Hematopoietic multipotent progenitor cell treated with erythropoietin and hydrocortisone succinate and interleukin-3 and kit ligand, for 6 days (in vitro differentiated cells): ENCODE measurements at regions not wholly inside any gene's neighbourhood (a gene's known extent, or its start where the extent isn't known, plus 50 kb on each side); places are given as distances from the start of the nearest gene placed in this dataset.

Experiments
- DNase-seq: peaks from one replicate; pipeline ENCODE4 v3.0.0-alpha.2; 2015

DNA sequence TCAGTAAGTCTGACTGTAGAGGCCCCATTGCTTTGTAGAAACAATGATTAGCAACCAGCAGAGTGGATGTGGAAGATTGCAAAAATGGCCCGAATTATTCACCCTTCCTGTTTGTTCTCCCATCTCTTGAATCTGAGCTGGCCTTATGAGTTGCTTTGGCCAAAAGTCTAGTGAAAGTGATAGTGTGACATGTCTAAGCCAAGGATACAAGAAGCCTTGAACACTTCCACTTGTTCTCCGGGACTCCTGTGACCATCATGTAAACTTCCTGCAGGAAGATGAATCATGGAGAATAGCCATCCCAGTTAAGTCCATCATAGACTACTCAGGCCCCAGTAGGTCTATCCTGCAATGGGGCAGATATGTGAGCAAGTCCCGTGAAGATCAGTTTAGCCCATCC is 252.0 kb upstream of the JAG1 start:
- DNase-seq, result no peak

DNA sequence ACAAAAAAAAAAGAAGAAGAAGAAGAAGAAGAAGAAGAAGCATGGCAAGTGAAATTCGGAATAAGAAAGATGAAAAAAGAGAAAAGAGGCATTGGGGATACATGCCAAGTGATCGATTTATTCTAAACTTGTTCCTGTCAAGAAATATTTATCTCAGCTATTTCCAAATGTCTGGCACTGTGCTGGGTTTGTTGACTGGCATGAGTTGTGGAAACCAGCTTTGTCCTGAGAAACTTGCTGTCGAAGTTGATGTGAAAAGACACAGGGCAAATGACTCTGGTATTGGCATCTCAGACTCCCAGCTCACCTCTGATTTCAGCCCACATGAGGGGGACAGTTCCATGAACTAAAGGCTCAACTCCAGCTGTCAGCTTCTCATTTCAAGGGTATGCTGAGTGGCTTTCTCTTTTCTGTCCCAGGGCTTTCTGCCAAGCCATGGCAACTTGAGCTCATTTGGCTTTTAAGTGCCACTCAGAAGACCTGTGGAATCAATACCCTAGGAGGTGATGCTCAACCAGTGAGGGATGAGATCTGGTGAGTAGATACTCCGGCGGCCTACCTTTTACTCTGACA is 253.3 kb upstream of the JAG1 start:
- DNase-seq, result no peak

DNA sequence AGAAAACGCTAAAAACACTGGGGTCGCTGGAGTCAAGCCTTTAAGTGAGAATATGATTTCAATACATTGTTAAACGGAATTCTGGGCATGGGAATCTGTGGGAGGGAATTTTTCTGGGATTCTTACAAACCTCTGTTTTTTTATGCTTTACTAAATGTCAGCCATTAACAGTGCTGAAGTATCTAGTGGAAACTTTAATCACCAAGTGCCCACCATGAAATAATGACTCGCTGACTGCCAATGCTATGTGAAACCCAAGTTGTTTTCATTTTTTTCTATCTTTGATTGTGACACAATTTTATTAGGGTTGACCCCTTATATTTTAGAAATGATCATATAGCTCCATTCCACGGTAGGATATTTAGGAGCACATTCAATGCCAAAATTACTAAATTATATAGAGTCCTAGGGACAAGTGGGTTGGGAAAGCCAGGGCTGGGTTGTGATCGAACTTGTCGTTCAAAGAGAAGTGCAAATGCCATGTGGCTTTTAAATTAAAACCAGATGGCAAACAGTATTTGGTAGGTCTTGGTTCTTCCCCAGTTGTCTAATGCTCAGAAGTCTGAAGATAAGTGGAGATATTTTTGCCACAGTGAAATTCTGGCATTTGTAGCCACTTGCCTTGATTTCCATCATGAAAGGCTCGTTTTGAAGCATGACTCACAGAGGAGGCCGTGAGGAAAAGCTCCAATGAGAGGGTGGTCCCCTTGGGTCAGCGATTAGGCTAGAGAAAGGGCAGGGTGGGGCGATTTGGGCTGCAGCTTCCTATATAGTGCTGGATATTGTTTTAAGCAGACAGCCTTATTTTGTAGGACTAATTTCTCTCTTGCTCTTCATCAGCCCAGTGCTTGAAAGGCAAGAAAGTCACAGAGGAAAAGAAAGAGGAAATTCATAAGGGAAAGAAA is 254.4 kb upstream of the JAG1 start:
- no peak for DNase-seq

DNA sequence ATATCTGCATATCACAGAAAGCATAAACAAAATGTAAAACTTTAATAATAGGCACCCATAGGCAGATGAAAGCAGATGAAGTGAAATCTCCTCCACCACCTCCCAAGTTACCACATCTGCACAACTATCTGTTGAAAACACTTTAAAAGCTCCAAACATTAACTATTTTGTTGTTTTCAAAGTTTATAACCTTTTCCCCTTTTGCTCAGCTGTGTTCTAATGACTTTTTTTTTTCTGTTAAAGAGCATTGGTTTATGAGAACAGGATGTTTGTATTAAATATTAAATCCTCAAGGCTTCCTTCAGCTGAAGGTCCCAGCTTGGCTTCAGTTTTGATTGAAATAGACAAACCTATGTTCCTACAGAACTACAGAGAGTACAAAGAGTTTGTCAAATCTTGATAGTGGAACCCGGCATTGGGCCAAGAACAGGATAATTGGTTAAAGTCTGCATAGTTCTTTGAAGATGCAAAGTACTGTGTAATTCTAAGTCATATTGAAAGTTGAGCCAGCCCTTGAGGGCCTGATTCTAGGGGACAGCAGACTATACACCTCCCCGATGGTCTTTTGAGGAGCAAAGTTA is 255.1 kb upstream of the JAG1 start:
- DNase-seq, result no peak

DNA sequence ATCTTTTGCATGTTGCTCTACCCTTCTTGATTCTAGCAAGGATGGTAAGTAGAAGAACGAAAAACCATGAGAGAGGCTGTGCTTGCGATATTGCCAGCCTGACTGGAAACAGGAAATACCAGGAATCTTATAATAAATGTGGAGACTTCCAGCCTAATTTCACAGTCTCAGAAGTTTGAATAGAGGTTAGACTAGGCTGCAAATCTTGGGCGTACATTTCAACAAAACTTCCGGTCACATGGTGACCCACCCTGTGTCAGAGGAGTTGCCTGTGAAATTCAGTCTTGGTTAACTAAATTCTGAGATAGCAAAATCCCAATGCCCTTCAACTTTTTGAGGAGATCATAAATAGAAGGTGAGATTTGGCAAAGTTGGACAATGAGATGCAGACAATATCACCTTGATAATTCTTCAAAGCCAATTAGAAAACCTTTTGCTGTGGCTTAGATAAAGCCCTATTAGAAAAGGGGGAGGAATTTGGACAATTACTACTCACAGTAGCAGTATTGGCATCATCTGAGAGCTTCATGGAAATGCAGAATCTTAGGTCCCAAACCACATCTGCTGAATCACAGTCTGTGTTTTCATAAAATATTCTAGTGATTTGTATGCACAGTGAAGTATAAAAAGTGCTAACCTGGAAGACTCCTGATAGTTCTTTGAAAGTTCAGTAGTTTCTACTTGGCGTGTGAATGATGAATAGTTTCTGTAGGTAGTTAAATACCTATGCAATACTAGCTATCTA is 262.0 kb upstream of the JAG1 start:
- no peak for DNase-seq

DNA sequence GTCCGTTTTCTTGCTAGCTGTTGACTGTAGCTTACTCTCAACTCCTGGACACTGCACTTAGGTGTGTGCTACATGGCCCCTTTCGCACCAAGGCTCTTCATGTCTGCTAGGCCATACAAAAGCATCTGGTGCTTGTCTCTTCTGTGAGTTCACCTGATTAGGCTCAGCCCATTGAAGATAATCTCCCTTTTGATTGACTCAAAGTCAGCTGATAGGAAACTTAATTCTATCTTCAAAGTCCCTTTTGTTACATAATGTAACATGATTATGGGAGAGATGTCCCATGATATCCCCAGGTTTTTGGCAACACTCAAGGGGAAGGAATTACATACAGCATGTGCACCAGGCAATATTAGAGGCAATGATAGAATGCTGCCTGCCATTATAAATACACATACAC is 263.0 kb upstream of the JAG1 start:
- no peak for DNase-seq

DNA sequence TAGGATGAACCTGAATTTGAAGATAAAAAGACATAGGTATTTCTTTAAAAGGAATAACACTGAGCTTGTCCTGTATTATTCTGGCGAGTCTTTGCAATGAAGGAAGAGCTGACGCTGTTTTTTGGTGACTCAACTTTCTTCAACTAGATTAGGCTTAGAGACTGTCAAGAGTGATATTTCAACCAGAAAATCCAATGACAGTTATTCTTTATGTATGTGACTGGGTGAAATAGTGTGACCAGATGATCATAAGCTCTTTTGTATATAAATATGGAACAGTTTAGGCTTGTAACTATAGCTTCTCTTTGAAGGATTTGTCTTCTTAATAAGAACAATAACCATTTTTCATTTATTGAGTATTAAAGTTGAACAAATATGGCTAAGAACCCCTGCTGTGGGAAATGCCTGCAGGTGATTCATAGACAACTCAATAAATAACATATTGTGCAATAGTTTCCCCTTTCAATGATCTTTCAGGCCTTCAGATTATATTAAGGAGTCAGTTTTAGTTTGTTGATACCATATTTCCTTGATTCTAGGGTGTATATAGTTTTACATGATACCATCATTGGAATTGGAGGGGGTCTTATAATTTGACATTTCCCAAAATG is 265.6 kb upstream of the JAG1 start:
- DNase-seq, result no peak

DNA sequence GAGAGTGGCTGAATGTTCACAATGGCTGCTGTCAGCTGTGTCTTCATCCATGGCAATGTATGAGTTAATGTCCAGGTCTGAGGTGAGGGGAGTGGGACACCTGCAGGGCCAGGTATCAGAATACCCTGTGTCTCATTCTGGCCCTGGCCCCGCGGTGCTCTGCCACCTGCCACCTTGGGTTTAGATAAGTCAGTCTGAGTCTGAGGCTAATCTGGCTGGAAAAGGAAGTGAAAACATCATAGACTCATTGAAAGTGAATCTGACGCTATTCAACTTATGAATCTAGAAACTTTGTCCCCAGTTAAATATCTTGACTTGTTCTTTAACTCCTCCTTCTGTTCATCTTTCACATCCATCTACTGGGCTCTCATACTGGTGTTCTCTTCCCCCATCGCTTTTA is 267.1 kb upstream of the JAG1 start:
- DNase-seq, result no peak

DNA sequence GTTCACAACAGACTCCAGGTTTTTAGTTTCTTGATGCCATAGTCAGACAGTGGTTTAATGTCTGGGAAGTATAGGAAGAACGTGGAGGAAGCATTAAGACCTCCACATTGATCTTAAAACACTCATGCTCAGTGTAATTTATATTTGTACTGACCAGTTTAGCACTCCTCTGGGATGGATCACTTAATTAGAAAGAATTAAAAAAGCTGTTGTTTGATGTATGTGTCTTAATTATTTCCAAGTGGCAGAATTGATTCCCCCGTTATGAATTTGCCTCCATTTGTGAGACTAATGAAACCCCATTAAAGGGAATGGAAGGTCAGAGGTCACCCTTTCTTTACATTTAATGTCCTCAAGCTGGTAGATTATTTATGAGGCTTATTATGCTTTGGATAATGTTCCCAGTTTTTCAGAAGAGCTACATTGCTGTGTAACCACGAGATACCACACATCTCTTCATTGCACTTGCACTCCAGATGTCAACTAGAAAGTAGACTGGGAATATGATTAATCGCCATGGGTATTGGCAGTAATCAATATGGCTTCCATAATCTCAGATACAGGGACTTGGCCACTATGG is 270.0 kb upstream of the JAG1 start:
- no peak for DNase-seq

DNA sequence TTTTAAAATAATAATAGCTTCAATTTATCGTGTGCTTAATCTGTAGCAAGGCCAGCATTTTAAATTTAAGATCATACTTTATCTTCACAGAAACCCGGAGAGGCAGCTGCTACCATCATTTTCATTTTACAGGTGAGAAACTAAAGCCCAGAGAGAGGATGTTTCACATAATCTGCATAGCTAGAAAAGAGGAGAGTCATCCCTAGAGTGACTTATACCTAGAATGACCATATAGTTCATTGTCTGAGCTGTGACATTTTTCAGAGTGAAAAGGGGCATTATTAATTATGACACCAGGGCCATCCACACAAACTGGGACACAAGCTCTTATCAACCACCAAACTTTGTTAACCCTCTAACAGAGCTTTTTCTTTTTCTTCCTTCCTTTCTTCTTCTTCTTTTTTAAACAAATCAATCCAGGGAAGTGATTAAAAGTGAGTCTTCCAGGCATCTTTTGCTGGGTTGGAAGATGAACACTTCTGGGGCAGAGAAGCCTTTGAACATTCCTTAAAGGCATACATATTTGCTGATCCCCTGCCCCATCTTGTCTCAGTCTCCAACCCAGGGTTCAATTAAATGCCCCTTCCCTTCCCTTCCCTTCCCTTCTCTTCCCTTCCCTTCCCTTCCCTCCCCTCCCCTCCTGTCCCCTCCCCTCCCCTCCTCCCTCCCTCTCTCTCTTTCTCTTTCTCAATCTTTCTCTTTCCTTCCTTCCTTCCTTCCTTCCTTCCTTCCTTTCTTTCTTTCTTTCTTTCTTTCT is 272.5 kb upstream of the JAG1 start:
- no peak for DNase-seq

DNA sequence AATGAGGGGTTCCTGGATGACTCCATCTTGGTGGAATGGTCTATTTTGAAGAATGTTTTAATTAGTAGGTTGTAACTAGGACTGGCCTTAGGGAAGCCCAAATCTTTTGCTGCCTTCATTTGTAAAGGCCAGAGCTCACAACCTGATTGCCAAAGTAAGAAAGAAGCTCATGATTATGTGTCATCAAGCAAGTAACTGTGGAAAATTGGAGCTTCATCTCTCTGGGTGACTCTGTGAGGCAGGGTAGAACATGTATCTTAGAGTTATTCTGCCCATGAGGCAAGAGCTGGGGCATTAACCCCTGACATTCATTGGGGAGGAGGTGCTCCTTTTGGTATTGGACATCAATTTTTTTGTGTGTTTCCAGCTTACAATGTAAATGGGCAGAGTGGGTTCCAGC is 273.9 kb upstream of the JAG1 start:
- no peak for DNase-seq

DNA sequence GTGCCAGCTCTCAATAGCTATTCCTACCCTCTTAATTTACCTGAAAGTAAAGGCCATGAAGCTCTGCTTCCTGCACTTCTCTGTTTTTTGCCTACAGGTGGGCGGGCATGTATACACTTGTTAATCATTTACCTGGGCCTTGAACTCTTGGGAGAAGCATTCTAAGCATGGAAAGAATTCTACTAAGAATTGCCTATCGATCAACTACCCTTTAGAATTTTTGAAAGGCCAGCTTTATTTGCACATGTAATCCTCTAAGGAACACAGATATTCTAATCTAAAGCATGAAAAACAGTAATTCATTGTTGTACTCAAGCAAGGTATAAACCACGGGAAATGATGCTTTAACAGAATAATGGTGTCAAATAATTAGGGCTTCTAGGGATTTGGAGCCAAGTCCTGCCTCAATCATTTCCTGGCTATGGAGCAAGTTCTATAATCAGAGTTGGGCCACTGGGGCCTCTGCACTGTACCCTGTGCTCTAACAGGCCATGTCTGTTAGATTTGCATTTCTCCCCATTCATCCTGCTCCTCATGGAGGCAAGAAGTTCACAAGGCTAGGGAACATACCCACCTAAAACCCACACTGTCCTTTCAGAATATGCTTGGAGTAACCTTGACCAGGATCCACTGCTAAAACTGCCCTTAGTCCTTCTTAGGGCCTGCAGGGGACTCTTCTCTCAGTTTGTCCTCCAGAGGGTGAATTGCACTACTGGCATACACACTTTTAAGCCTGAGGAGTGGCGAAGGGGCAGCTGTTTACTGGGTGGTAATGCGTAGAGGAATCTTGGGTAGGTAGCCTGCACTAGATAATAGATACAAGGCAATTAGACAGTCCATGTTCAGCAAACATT is 276.4 kb upstream of the JAG1 start:
- DNase-seq, result no peak

DNA sequence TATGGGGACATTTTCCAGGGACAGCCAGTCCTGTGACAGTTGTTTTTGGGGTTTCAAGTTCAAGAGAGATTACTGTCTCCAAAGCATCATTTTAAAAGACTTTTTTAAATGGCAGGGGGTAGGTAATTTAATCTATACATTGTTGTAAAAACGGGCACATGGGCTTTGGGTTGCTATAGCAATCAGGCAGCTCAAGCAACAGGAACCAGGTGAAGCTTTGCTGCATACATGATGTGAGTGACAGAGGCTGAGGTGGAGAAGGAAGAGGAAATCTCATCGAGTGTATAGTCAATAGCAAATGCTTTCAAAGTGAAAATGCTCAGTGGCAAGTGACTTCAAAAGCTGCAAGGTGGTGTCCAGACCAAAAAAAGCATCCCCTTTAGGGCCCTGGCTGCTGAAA is 277.4 kb upstream of the JAG1 start:
- no peak for DNase-seq

DNA sequence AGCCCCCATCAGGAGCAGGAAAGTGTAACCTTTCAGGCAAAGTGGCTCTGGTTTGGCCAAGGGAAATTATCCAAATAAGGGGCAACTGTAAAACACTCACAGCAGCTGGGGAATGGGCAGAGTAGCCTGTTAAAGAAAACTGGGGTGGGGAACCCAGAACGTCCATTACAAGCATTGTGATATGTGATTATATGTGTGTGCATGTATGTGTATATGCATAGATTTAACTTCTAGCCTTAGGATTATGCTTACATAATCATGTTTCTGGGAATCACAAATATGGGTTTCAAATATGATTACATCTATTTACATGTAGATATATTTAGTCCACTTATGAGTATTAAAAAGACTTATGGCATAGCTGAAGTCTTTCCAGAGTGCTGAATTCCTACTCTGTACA is 278.1 kb upstream of the JAG1 start:
- DNase-seq, result no peak

DNA sequence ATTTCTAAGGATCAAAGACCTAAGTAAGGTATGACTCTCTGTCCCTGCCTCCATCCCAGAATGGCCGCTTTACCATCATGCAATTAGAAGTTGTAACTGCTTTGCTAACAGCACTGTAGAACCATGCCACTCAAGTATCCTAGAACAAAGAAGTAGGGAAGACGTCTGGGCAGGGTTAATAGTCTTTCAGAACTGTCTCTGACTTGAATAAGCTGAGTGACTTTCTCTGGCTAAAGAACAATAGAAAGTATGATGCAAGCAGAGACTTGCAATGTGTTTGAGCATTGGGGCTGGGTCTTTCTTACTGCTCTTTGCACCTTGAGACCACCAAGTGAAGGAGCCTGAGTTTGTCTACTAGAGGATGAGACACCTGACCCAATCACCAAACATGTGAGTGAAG is 279.6 kb upstream of the JAG1 start:
- DNase-seq, result no peak

DNA sequence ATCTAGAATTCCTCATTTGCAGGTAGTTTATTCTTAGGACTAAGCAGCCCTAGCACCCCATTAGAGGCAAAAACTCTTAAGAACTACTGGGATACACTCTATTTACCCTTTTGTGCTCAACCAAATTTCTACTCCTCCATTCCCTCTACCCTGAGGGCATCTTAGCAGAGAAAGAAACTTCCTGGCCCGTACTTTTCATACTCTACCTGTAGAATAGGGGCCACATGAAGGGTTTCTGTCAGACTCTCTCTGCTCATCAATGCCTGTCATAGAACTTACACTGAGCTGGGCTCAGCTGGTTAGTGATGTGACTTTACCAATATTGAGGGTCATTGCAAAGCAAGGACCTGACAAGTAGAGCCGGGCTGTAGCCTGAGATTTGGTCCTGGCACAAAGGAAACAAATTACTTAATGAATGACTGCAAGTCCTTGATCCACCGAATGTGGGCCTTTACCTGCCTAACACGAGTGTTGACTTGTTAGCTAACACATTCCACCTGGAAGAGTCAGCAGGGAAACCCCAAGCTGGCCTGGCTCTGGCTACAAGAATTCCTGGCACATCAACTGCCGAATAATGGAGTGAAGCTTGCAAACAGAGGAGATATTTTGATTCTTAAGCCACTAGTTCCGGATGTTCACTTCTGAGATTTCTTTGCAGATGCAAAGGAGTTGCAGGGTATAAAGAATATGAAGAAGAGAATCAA is 280.5 kb upstream of the JAG1 start:
- no peak for DNase-seq

DNA sequence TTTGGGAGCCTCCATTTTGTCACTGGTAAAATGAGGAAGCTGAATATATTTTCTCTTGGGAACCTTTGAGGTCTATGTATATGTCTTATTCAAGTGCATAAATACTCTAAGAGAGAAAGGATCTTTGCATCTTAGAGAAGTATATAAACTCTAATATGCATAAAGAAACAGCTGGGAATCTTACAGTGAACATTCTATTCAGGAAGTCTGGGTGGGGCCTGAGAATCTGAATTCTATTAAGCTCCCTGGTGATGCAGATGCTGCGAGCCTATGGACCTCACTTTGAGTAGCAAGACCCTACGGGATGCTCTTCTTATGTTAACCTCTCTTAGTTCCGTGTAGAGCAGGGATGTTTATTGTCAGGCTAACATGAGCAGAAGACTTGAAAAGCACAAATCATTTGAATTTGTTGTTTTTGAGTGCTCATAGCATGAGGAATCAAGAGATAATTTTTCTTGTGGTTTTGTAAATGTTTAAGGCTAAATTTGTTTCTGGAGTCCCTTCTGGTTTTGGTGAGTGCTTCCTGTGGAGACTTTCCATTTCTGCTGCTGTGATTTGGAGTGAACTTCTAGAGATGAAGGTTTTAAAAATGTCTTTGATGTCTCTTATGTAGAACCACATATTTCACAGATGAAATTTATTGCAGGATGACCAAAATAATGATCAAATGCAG is 281.2 kb upstream of the JAG1 start:
- DNase-seq, result no peak

DNA sequence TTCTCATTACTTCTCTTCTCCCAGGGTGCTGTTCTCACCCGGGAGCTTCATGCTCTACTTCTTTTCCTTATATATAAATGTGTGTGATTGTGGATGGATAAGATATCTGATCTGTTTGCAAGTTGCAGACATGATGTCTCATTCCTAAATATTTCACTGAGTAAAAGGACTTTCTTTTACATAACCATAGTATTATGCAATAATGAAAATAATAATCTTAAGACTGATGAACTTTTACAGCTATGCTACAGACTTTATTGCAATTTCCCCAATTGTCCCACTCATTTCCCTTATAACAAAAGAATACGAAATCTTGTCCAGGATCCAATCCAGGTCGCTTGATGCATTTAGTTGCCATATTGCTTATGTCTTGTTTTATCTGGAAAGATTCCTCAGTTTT is 284.5 kb upstream of the JAG1 start:
- DNase-seq, result no peak

DNA sequence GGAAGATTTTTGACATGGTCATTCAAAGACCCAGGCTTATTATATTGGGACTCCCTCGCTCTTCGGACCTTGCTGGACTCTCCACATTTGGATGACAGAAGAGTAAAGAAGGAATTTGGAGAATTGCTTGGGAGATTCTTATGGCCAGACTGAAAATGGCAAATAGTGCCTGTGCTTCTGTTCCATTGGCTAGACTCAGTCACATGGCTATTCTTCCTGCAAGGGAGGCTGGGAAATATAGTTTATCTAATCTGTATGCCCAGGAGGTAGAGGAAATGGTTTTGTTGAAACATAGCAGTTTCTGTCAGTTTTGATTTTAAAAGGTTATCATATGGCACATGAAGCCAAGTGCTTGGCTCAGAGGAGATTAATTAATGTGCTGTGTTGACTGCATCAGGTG is 286.6 kb upstream of the JAG1 start:
- DNase-seq, result no peak
